ENCODE measurements at regions not wholly inside any gene's neighbourhood (a gene's known extent, or its start where the extent isn't known, plus 50 kb on each side); places are given as distances from the start of the nearest gene placed in this dataset.

DNA sequence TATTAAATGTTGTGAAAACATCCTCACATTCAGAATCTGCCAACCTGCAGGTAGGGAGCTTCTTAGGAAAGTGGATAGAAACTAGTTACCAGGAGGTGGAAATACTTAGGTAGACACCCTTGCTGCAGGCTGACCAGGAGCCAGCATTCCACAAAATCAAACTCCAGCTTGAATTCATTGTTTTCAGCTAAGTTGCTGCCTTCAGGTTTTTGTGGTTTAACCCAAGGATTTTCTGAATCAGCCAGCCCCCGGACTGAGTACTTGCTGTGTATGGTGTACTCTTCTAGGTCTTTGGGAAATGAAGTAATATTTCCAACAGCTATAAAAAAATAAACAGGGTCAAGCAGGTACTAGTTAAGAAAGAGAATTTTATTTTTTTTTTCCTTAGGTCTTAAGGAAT lies 192.1 kb upstream of the CHST9 start:
- Histone ChIP-seq H3K4ac (ENCODE audit: low read length) (no peak overlapping the region), H2BK120ac (ENCODE audit: low read depth, low read length) (no peak overlapping the region), H3K23ac (ENCODE audit: low read depth, low read length, poor library complexity) (no peak overlapping the region), H3K9me3 (replicated peaks in 1 of 2; ENCODE audit: control insufficient read depth in 2 of 2, insufficient read depth in 1 of 2, low read depth in 1 of 2, low read length in 2 of 2) (no peaks in the 10 kb centered on the region), H2AFZ (ENCODE audit: low read length) (no peak overlapping the region), H3K79me1 (ENCODE audit: low read depth, low read length) (no peaks in the 10 kb centered on the region), H2AK5ac (ENCODE audit: low read depth, low read length) (no peak overlapping the region), H4K91ac (ENCODE audit: low read depth, low read length, poor library complexity) (no peak overlapping the region), H2BK12ac (ENCODE audit: low read length) (no peak overlapping the region), H3K9ac (ENCODE audit: low read depth, low read length, poor library complexity) (no peak overlapping the region), H3K4me2 (ENCODE audit: insufficient read depth, low read length, poor library complexity, severe bottlenecking) (no peak overlapping the region), H3K36me3 (replicated peaks in 1 of 2; ENCODE audit: control insufficient read depth in 2 of 2, insufficient read depth in 2 of 2, low read length in 2 of 2) (no peaks in the 10 kb centered on the region), H2BK15ac (ENCODE audit: low read length) (no peak overlapping the region), H3K27me3 (ENCODE audit: control insufficient read depth in 3 of 3, insufficient read depth in 3 of 3, low read depth in 1 of 3, low read length in 3 of 3) (no peaks in the 10 kb centered on the region), H3K14ac (ENCODE audit: low read length) (no peak overlapping the region), H3K4me3 (ENCODE audit: low read length in 2 of 2) (no peak overlapping the region), H3K4me1 (ENCODE audit: control insufficient read depth in 2 of 2, insufficient read depth in 1 of 2, low read depth in 1 of 2, low read length in 2 of 2) (peaks cover 1 to 6% of the 10 kb centered on the region in 2 donors), H3K18ac (ENCODE audit: low read length) (no peak overlapping the region), H3K27ac (replicated peaks; ENCODE audit: low read length) (no peak overlapping the region), H4K8ac (ENCODE audit: low read depth, low read length) (no peak overlapping the region), H2BK5ac (ENCODE audit: low read length) (no peak overlapping the region)
- WGBS, 2 donors (ENCODE audit: extremely low coverage in 2 of 2, insufficient read length in 2 of 2, insufficient replicate concordance in 1 of 2) = no CpG with 5 or more reads among the region's 1 CpG
- no peak for DNase-seq (ENCODE audit: low spot score)

DNA sequence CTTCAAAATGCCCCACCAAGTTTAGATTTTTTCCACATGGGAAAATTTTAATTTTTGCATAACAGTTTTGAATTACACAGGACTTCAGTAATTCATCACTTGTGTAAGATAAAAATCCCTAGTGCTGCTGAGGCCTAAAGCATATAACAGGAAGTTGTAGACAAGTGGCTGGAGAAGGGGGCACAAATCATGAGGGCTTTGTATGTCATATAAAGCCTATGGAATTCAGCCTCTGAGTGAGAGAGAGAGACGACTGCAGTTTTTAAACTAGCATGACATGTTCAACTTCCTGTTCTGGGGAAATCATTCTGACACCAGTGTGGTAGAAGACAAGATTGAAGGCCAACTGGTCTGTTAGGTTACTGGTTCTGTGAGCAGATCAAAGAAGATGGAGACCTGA lies 187.3 kb upstream of the CHST9 start:
- Histone ChIP-seq H3K18ac (ENCODE audit: low read length) (no peak overlapping the region), H3K4me1 (ENCODE audit: control insufficient read depth in 2 of 2, insufficient read depth in 1 of 2, low read depth in 1 of 2, low read length in 2 of 2) (peaks cover 0 to 2% of the 10 kb centered on the region in 2 donors), H3K9me3 (replicated peaks in 1 of 2; ENCODE audit: control insufficient read depth in 2 of 2, insufficient read depth in 1 of 2, low read depth in 1 of 2, low read length in 2 of 2) (no peaks in the 10 kb centered on the region), H2AFZ (ENCODE audit: low read length) (peak overlapping the region; percentile 58), H3K4me2 (ENCODE audit: insufficient read depth, low read length, poor library complexity, severe bottlenecking) (no peak overlapping the region), H3K4ac (ENCODE audit: low read length) (no peak overlapping the region), H3K27ac (replicated peaks; ENCODE audit: low read length) (no peak overlapping the region), H3K4me3 (ENCODE audit: low read length in 2 of 2) (no peak overlapping the region), H3K23ac (ENCODE audit: low read depth, low read length, poor library complexity) (no peak overlapping the region), H3K79me1 (ENCODE audit: low read depth, low read length) (no peaks in the 10 kb centered on the region), H4K91ac (ENCODE audit: low read depth, low read length, poor library complexity) (no peak overlapping the region), H3K36me3 (replicated peaks in 1 of 2; ENCODE audit: control insufficient read depth in 2 of 2, insufficient read depth in 2 of 2, low read length in 2 of 2) (no peaks in the 10 kb centered on the region), H2BK5ac (ENCODE audit: low read length) (no peak overlapping the region), H2BK120ac (ENCODE audit: low read depth, low read length) (no peak overlapping the region), H3K9ac (ENCODE audit: low read depth, low read length, poor library complexity) (no peak overlapping the region), H2BK15ac (ENCODE audit: low read length) (no peak overlapping the region), H2BK12ac (ENCODE audit: low read length) (no peak overlapping the region), H4K8ac (ENCODE audit: low read depth, low read length) (no peak overlapping the region), H2AK5ac (ENCODE audit: low read depth, low read length) (no peak overlapping the region), H3K27me3 (ENCODE audit: control insufficient read depth in 3 of 3, insufficient read depth in 3 of 3, low read depth in 1 of 3, low read length in 3 of 3) (no peaks in the 10 kb centered on the region), H3K14ac (ENCODE audit: low read length) (no peak overlapping the region)
- no CpG with 5 or more reads among the region's 1 CpG for WGBS, 2 donors (ENCODE audit: extremely low coverage in 2 of 2, insufficient read length in 2 of 2, insufficient replicate concordance in 1 of 2)
- no peak for DNase-seq (ENCODE audit: low spot score)

DNA sequence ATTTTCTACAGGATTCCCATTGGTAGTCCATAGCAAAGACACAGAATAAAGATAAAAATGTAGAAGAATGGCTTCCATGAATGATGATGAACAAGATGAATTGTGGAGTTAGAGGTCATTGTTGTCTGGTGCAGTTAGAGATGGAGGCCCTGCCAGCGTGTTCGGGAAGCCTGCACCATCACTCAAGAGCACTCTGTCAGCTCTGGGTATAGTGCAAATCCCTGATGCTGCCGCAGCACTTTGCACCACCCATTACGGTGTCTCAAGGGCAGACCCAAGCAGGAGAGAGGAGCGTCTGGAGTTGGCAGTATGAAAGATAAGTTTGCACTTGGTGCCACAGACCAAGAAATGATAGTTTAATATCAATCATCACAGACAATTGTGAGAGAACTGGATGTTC lies 181.6 kb upstream of the CHST9 start:
- Histone ChIP-seq H3K18ac (ENCODE audit: low read length) (no peak overlapping the region), H2BK5ac (ENCODE audit: low read length) (no peak overlapping the region), H2BK120ac (ENCODE audit: low read depth, low read length) (no peak overlapping the region), H3K14ac (ENCODE audit: low read length) (no peak overlapping the region), H2BK15ac (ENCODE audit: low read length) (no peak overlapping the region), H3K9ac (ENCODE audit: low read depth, low read length, poor library complexity) (no peak overlapping the region), H4K8ac (ENCODE audit: low read depth, low read length) (no peak overlapping the region), H3K4me2 (ENCODE audit: insufficient read depth, low read length, poor library complexity, severe bottlenecking) (no peak overlapping the region), H3K36me3 (replicated peaks in 1 of 2; ENCODE audit: control insufficient read depth in 2 of 2, insufficient read depth in 2 of 2, low read length in 2 of 2) (no peaks in the 10 kb centered on the region), H3K27me3 (ENCODE audit: control insufficient read depth in 3 of 3, insufficient read depth in 3 of 3, low read depth in 1 of 3, low read length in 3 of 3) (no peaks in the 10 kb centered on the region), H3K9me3 (replicated peaks in 1 of 2; ENCODE audit: control insufficient read depth in 2 of 2, insufficient read depth in 1 of 2, low read depth in 1 of 2, low read length in 2 of 2) (no peaks in the 10 kb centered on the region), H3K27ac (replicated peaks; ENCODE audit: low read length) (no peak overlapping the region), H3K4me3 (ENCODE audit: low read length in 2 of 2) (no peak overlapping the region), H3K79me1 (ENCODE audit: low read depth, low read length) (no peaks in the 10 kb centered on the region), H2AK5ac (ENCODE audit: low read depth, low read length) (no peak overlapping the region), H2BK12ac (ENCODE audit: low read length) (no peak overlapping the region), H2AFZ (ENCODE audit: low read length) (peak overlapping the region; percentile 3), H3K4ac (ENCODE audit: low read length) (no peak overlapping the region), H4K91ac (ENCODE audit: low read depth, low read length, poor library complexity) (no peak overlapping the region), H3K4me1 (ENCODE audit: control insufficient read depth in 2 of 2, insufficient read depth in 1 of 2, low read depth in 1 of 2, low read length in 2 of 2) (peaks cover 0 to 6% of the 10 kb centered on the region in 2 donors), H3K23ac (ENCODE audit: low read depth, low read length, poor library complexity) (no peak overlapping the region)
- no CpG with 5 or more reads among the region's 5 CpGs for WGBS, 2 donors (ENCODE audit: extremely low coverage in 2 of 2, insufficient read length in 2 of 2, insufficient replicate concordance in 1 of 2)
- no peak for DNase-seq (ENCODE audit: low spot score)

DNA sequence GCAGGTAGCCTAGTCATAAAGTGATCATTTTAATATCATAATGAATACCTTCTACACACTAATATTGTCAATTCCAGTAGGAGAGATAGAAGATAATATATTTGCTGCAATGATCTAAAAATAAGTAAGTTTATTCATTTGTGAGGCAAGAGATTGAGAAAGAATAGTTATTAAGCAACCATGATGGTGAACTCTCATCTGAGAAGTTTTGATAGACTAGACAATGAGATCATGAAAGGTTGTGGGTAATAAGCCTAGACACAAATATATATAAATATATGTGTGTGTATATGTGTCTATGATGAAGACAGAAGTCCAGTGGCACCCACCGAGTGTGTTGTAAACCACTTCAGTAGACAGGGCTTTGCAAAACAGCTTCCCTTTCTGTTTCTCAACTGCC lies 181.0 kb upstream of the CHST9 start:
- no peak overlapping the region for H3K4me2 ChIP-seq (ENCODE audit: insufficient read depth, low read length, poor library complexity, severe bottlenecking)
- H2AK5ac ChIP-seq (ENCODE audit: low read depth, low read length) = no peak overlapping the region
- no peak overlapping the region for H2BK12ac ChIP-seq (ENCODE audit: low read length)
- H3K27me3 ChIP-seq (ENCODE audit: control insufficient read depth in 3 of 3, insufficient read depth in 3 of 3, low read depth in 1 of 3, low read length in 3 of 3) = no peaks in the 10 kb centered on the region
- no peak overlapping the region for H4K8ac ChIP-seq (ENCODE audit: low read depth, low read length)
- no peak overlapping the region for H3K18ac ChIP-seq (ENCODE audit: low read length)
- H3K9ac ChIP-seq (ENCODE audit: low read depth, low read length, poor library complexity) = no peak overlapping the region
- no peak overlapping the region for H4K91ac ChIP-seq (ENCODE audit: low read depth, low read length, poor library complexity)
- H3K79me1 ChIP-seq (ENCODE audit: low read depth, low read length) = no peaks in the 10 kb centered on the region
- peaks cover 0 to 6% of the 10 kb centered on the region in 2 donors for H3K4me1 ChIP-seq (ENCODE audit: control insufficient read depth in 2 of 2, insufficient read depth in 1 of 2, low read depth in 1 of 2, low read length in 2 of 2)
- DNase-seq (ENCODE audit: low spot score) = no peak
- no peaks in the 10 kb centered on the region for H3K9me3 ChIP-seq (replicated peaks in 1 of 2; ENCODE audit: control insufficient read depth in 2 of 2, insufficient read depth in 1 of 2, low read depth in 1 of 2, low read length in 2 of 2)
- H3K23ac ChIP-seq (ENCODE audit: low read depth, low read length, poor library complexity) = no peak overlapping the region
- H3K14ac ChIP-seq (ENCODE audit: low read length) = no peak overlapping the region
- H3K27ac ChIP-seq (replicated peaks; ENCODE audit: low read length) = no peak overlapping the region
- no CpG with 5 or more reads among the region's 1 CpG for WGBS, 2 donors (ENCODE audit: extremely low coverage in 2 of 2, insufficient read length in 2 of 2, insufficient replicate concordance in 1 of 2)
- no peak overlapping the region for H2AFZ ChIP-seq (ENCODE audit: low read length)
- no peak overlapping the region for H3K4ac ChIP-seq (ENCODE audit: low read length)
- H2BK15ac ChIP-seq (ENCODE audit: low read length) = no peak overlapping the region
- H3K36me3 ChIP-seq (replicated peaks in 1 of 2; ENCODE audit: control insufficient read depth in 2 of 2, insufficient read depth in 2 of 2, low read length in 2 of 2) = no peaks in the 10 kb centered on the region
- no peak overlapping the region for H3K4me3 ChIP-seq (ENCODE audit: low read length in 2 of 2)
- no peak overlapping the region for H2BK120ac ChIP-seq (ENCODE audit: low read depth, low read length)
- no peak overlapping the region for H2BK5ac ChIP-seq (ENCODE audit: low read length)

All from neuronal stem cell (in vitro differentiated cells).